WTC11 (cell line): ENCODE measurements at regions not wholly inside any gene's neighbourhood (a gene's known extent, or its start where the extent isn't known, plus 50 kb on each side); places are given as distances from the start of the nearest gene placed in this dataset.

Source experiments
- ATF3 ChIP-seq: sonication (generic); formaldehyde crosslinking; conservative IDR thresholded peaks from 2 replicates; pipeline ENCODE4 v1.8.1; 2022; ENCODE audit warnings: mild to moderate bottlenecking, missing genetic modification reagents
- CTCF ChIP-seq: fragments of 200-600 bp; IDR thresholded peaks from 2 replicates; pipeline ENCODE4 v1.8.0; 2022; ENCODE audit warnings: antibody characterized with exemption
- GRHL2 ChIP-seq: fragments of 250-450 bp; sonication (Bioruptor Pico); IDR thresholded peaks from 2 replicates; pipeline ENCODE4 v1.8.0; 2022; ENCODE audit warnings: mild to moderate bottlenecking, moderate library complexity; ENCODE audit not compliant: insufficient replicate concordance, severe bottlenecking
- JUN ChIP-seq: sonication (generic); formaldehyde crosslinking; IDR thresholded peaks from 2 replicates; pipeline ENCODE4 v1.8.0; 2023; ENCODE audit warnings: mild to moderate bottlenecking, missing genetic modification reagents
- NR2C2 ChIP-seq: sonication (generic); formaldehyde crosslinking; IDR thresholded peaks from 2 replicates; pipeline ENCODE4 v1.8.0; 2022; ENCODE audit warnings: mild to moderate bottlenecking, missing genetic modification reagents

- TF ChIP-seq ATF3 (CRISPR knock-in tag) (no peak), CTCF (no peak), NR2C2 (CRISPR knock-in tag) (no peak), JUN (CRISPR knock-in tag) (no peak), GRHL2 (no peak)
Observed at GRCh38 chr4:35525192-35525978, 718.9 kb downstream of the ARAP2 start.
